Natural killer cell treated with Interleukin-12 subunit alpha and Interleukin-12 subunit beta and Interleukin-15 and Interleukin-18, amount 100 ng/mL, for 72 hours (primary cell): ENCODE measurements at regions not wholly inside any gene's neighbourhood (a gene's known extent, or its start where the extent isn't known, plus 50 kb on each side); places are given as distances from the start of the nearest gene placed in this dataset.

Experiments
- ATAC-seq, 2 donors: fragments of 150-1000 bp; cut with Tn5 transposase in 1 of 2; sonication (Bioruptor Pico), chemical (Tn5 transposase) in 1 of 2; 2 replicates each; pipeline ENCODE4 v1.10.0; 2021
- DNase-seq: peaks from one replicate; pipeline ENCODE4 v3.0.0; 2022; ENCODE audit warnings: low spot score
- H3K27ac Mint-ChIP-seq, 2 donors: 1 replicate in 1 of 2; 2 replicates in 1 of 2; pipeline ENCODE4 v1.8.0; 2022; ENCODE audit warnings: mixed read lengths in 2 of 2, mild to moderate bottlenecking in 1 of 2, moderate library complexity in 1 of 2
- H3K27me3 Mint-ChIP-seq, 2 donors: 1 replicate in 1 of 2; 2 replicates in 1 of 2; pipeline ENCODE4 v1.8.0; 2022; ENCODE audit warnings: mixed read lengths in 2 of 2
- H3K36me3 Mint-ChIP-seq: one replicate; pipeline ENCODE4 v1.8.0; 2022; ENCODE audit warnings: mixed read lengths
- H3K4me1 Mint-ChIP-seq, 2 donors: 1 replicate in 1 of 2; 2 replicates in 1 of 2; pipeline ENCODE4 v1.8.0; 2022; ENCODE audit warnings: low read depth in 2 of 2, mixed read lengths in 2 of 2, mild to moderate bottlenecking in 1 of 2
- H3K4me3 Mint-ChIP-seq: one replicate; pipeline ENCODE4 v1.8.0; 2022; ENCODE audit warnings: mixed read lengths
- H3K9me3 Mint-ChIP-seq: 2 replicates; pipeline ENCODE4 v1.8.0; 2022; ENCODE audit warnings: mixed read lengths

DNA sequence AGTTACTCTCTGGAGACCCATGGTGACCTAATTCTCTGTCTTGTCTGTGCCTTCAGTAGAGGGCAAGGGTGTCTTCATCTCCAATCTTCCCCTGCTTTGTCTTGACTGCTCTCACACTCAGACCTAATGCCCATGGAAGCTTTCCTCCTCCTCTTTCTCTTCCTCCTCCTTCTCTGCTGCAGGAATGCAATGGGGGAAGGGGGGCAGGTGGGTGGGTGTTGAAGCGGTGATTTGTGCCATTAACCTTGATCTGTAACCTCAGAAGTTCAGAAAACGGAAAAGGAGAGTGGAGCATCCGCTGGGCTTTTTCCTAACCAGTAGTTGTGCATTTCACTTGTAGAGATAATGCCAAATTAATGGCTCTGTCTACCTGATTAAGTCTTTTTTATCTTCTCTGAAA lies 172.3 kb upstream of the CDH11 start:
- H3K36me3 Mint-ChIP-seq, result no peaks in the 10 kb centered on the region
- no peak for ATAC-seq
- no peak for DNase-seq
- H3K4me3 Mint-ChIP-seq, result no peak overlapping the region
- peaks cover 12% of the 10 kb centered on the region for H3K9me3 Mint-ChIP-seq
- no peak overlapping the region for H3K27ac Mint-ChIP-seq
- H3K4me1 Mint-ChIP-seq, result no peaks in the 10 kb centered on the region
- no peaks in the 10 kb centered on the region for H3K27me3 Mint-ChIP-seq

DNA sequence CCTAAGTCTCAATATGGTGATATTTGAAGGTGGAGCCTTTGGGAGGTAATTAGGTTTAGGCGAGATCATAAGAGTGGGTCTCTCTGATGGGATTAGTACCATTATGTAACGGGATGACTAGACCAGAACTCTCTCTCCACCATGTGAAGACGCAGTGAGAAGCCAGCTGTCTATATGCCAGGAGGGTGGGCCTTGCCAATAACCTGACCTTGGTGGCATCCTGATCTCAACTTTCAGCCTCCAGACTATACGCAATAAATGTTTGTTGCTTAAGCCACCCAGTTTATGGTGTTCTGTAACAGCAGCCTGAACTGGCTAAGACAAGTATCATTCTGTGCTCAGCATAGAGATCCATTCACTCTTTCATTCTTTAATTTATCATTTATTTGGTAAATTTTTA lies 167.2 kb upstream of the CDH11 start:
- no peak overlapping the region for H3K4me3 Mint-ChIP-seq
- H3K27me3 Mint-ChIP-seq, result no peaks in the 10 kb centered on the region
- ATAC-seq, result no peak
- H3K9me3 Mint-ChIP-seq, result peaks cover 8% of the 10 kb centered on the region
- H3K4me1 Mint-ChIP-seq, result no peaks in the 10 kb centered on the region
- H3K27ac Mint-ChIP-seq, result no peak overlapping the region
- H3K36me3 Mint-ChIP-seq, result no peaks in the 10 kb centered on the region
- no peak for DNase-seq

DNA sequence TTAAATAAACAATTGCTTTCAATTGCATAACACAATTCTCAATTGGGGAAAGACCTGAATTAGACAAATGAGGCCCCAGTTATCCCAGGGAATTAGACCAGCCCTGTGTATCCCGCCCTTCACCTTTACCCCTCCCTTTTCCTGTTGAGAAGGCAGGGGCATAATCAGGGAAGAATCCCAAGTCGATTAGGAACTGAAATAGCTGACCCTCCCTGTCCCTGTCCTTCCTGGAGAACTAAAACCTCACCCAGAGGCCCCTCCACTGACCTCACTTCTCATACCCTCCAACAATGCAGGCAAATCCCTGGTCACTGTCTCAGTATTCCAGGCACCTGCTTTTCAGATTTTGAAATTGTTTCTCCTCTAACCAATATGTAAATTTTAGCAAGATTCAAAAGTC lies 165.4 kb upstream of the CDH11 start:
- no peaks in the 10 kb centered on the region for H3K4me1 Mint-ChIP-seq
- H3K27ac Mint-ChIP-seq, result no peak overlapping the region
- H3K9me3 Mint-ChIP-seq, result peaks cover 5% of the 10 kb centered on the region
- no peak overlapping the region for H3K4me3 Mint-ChIP-seq
- no peaks in the 10 kb centered on the region for H3K27me3 Mint-ChIP-seq
- DNase-seq (no peak), ATAC-seq (no peak)
- H3K36me3 Mint-ChIP-seq, result no peaks in the 10 kb centered on the region

DNA sequence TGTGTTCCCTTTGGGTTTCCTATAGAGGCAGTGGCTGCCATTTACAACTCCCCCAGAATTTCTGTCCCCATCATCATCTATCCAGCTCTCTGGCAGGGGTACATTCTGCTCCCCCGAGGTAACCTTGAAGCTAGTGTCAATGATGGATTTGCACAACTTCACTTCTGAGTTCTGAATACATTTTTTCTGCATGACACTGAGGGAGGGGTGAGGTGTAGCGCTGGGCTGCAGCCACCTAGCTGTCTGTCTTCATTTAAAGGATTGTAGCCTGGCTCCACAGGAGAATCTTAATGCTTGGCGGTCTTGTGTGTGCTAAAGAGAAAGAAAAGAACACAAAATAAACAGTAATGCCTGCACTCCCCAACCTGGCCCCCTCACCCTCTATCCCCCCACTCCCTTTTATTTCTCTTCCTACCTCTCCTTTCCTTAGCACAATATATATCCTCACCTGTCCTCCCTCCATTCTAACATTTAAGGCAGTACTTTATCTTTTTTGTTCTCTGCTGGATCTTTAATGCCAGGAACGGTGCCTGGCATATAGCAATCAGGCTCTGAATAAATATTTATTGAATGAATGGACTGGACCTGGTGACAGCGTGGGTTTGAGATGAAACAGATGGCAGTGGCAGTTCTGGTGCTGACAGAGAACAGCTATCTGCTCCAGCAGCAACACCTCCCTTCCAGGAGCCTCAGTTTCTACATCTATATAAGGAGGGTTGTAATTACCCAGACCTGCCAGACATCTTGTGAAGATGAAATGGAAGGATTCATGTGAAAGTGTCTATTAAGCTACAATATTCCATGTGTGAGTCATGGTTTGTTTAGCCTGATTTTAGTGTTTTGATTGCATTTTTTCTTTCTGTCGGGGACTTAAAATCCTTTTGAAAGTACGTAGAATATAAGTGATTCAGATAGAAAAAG lies 163.5 kb upstream of the CDH11 start:
- H3K27me3 Mint-ChIP-seq, result no peaks in the 10 kb centered on the region
- DNase-seq, result no peak
- no peak for ATAC-seq
- H3K4me3 Mint-ChIP-seq, result no peak overlapping the region
- peaks cover 5% of the 10 kb centered on the region for H3K9me3 Mint-ChIP-seq
- H3K36me3 Mint-ChIP-seq, result no peaks in the 10 kb centered on the region
- no peaks in the 10 kb centered on the region for H3K4me1 Mint-ChIP-seq
- H3K27ac Mint-ChIP-seq, result no peak overlapping the region

DNA sequence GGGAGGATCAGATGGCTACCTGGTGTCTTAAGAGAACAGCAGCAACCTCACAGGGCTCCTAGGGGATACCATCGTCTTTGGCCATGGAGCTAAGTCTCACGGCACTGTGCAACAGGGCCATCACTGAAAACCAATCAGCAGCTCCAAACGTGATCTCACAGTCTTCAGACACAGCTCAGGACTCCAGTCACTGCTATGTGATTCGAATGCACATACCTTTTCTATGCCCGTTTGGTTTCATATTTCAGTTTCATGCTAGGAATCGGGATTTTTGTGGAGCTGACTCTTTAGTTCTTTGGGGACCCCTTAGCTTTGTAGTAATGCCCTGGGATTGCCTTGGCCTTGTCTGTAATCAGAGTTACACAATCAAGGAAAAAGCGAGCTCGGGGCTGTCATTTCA lies 162.8 kb upstream of the CDH11 start:
- H3K4me3 Mint-ChIP-seq, result no peak overlapping the region
- no peaks in the 10 kb centered on the region for H3K36me3 Mint-ChIP-seq
- no peaks in the 10 kb centered on the region for H3K4me1 Mint-ChIP-seq
- no peaks in the 10 kb centered on the region for H3K9me3 Mint-ChIP-seq
- DNase-seq (no peak), ATAC-seq (no peak)
- H3K27ac Mint-ChIP-seq, result no peak overlapping the region
- no peaks in the 10 kb centered on the region for H3K27me3 Mint-ChIP-seq

DNA sequence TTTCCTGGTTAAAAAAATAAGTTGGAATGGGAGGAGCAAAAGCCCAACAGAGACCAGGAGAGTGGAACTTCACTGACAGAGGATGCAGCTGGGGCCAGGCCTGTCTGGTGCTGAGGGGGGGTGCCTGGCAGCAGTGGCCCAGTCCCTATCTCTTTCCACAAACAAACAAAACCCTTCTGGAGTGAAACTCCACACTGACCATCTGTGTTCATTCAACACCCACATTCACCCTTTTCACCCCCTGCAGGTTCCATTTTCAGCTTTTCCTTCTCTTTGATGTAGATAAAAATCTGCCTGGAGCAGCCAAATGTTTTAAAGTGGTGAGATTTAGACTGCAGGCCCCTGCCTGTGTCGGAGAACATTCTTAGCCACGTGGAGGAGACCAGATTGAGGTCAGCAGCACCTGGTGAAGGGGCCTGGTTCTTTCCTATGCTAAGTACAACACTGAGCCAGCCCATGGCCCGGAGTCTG lies 161.4 kb upstream of the CDH11 start:
- no peaks in the 10 kb centered on the region for H3K27me3 Mint-ChIP-seq
- no peaks in the 10 kb centered on the region for H3K9me3 Mint-ChIP-seq
- H3K4me1 Mint-ChIP-seq, result no peaks in the 10 kb centered on the region
- no peak overlapping the region for H3K4me3 Mint-ChIP-seq
- ATAC-seq (no peak), DNase-seq (no peak)
- H3K36me3 Mint-ChIP-seq, result no peaks in the 10 kb centered on the region
- H3K27ac Mint-ChIP-seq, result no peak overlapping the region

DNA sequence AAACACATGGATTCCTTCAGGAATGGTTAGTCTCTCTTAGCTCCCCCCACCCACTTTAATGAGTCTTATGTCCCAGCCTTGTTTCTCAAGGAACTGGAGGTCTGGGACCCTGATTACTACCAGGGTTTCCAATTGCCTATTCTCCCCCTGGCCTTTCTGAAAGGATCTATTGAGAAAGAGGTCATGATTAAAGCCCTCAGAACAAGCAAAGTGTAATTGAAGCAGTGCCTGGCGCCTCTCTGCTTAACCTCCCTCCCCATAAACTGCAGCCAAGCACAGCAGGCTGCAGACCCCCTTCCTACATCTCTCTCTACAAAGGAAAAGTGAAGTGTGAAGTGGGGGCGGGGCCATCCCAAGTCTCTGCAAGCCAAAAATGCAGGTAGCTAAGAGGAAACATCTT lies 159.7 kb upstream of the CDH11 start:
- ATAC-seq, result no peak
- Mint-ChIP-seq H3K9me3 (peaks cover 4% of the 10 kb centered on the region), H3K27me3 (no peaks in the 10 kb centered on the region), H3K27ac (no peak overlapping the region), H3K4me1 (no peaks in the 10 kb centered on the region), H3K36me3 (no peaks in the 10 kb centered on the region), H3K4me3 (no peak overlapping the region)
- DNase-seq, result no peak

DNA sequence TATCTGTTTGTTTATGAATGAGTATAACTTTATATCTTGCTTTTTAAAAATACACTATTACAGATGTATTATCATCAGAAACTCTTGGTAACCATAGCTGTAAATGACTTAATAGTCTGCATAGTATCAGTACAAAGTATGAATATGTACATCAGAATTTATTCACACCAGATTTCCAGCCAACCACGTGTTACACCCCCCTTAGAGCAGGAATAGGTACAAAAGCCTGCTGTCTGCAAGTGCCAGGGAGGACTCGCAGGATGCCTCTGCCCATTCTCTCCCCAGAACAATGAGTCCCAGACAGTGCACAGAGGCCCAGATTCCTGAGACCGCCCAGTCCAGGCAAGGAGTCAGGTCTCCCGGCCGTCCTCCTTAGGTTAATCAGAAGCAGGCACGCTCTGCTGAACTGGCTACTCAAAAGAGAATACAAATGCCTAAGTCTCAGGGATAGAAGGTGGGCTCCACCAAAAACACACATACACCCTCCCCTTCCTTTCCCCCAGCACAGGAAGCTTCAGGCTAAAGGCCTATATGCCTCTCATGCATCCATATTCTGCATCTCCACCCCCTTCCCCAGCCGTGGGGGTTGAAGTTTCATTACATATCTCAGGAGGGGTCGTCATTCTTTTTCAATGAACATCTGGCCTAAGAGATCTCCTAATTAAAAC lies 159.1 kb upstream of the CDH11 start:
- H3K9me3 Mint-ChIP-seq, result peaks cover 5% of the 10 kb centered on the region
- H3K36me3 Mint-ChIP-seq, result no peaks in the 10 kb centered on the region
- ATAC-seq, result no peak
- H3K4me3 Mint-ChIP-seq, result no peak overlapping the region
- DNase-seq, result no peak
- H3K27me3 Mint-ChIP-seq, result no peaks in the 10 kb centered on the region
- no peak overlapping the region for H3K27ac Mint-ChIP-seq
- no peaks in the 10 kb centered on the region for H3K4me1 Mint-ChIP-seq

DNA sequence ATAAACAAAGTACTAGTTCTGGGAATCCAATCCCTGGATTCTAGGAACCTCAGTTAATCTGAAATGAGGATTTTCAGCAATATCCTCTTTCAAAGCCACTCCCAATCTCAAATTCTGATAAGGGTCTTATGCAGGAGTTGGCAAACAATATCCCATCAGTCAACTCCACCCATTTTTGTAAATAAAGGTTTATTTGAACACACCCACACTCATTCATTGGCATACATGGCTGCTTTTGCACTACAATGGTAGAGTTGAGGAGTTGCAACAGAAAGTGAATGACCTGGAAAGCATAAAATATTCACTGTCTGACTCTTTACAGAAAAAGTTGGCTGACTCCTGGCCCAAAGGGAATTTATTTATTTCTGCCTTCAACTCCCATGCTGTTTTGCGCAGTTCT lies 157.7 kb upstream of the CDH11 start:
- no peak overlapping the region for H3K4me3 Mint-ChIP-seq

DNA sequence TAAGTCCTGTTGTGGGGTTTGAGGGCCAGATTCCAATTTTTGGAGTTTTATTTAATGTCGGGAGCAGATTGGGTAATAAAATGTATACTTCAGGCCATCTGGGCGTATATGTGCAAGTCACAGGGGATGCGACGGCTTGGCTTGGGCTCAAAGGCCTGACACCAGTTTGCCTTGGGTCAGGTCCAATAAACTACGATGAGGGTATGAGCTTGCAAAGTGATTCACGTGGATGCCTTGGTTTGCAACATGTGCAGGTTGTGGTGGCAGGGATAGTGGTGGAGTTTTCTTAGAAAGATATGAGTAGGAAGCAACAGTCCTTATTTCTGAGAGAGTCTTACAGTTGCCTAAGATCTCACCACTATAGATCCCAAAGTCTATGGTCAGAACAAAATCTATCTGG lies 157.0 kb upstream of the CDH11 start:
- H3K4me1 Mint-ChIP-seq, result no peaks in the 10 kb centered on the region
- ATAC-seq (no peak), DNase-seq (no peak)
- no peaks in the 10 kb centered on the region for H3K36me3 Mint-ChIP-seq
- no peaks in the 10 kb centered on the region for H3K27me3 Mint-ChIP-seq
- H3K9me3 Mint-ChIP-seq, result peaks cover 5% of the 10 kb centered on the region
- no peak overlapping the region for H3K4me3 Mint-ChIP-seq
- H3K27ac Mint-ChIP-seq, result no peak overlapping the region

More for the DNA sequence above, 157.7 kb upstream of the CDH11 start:
- H3K27ac Mint-ChIP-seq, result no peak overlapping the region
- peaks cover 5% of the 10 kb centered on the region for H3K9me3 Mint-ChIP-seq
- ATAC-seq (no peak), DNase-seq (no peak)
- no peaks in the 10 kb centered on the region for H3K4me1 Mint-ChIP-seq
- no peaks in the 10 kb centered on the region for H3K27me3 Mint-ChIP-seq
- no peaks in the 10 kb centered on the region for H3K36me3 Mint-ChIP-seq

DNA sequence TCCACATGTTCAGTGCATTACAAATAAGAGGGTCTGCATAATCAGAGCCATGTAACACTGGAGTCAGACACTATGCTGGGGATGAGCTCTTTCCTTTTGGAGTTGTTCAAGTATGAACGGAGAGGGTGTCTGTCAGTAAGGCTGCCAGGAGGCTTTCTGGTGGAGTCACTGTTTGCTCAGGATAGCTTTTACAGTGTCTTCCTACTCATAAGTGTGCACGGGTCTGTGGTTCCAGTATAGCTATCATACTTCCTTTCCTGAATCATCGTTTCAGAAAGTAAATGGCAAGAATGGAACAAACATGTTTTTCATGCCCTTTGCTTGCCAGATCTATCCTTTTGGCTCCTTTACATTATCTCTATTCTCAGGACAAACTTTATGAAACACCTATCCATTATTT lies 152.7 kb upstream of the CDH11 start:
- H3K4me3 Mint-ChIP-seq, result no peak overlapping the region
- no peak overlapping the region for H3K27ac Mint-ChIP-seq
- DNase-seq (no peak), ATAC-seq (no peak)
- H3K9me3 Mint-ChIP-seq, result peaks cover 8% of the 10 kb centered on the region
- H3K36me3 Mint-ChIP-seq, result no peaks in the 10 kb centered on the region
- no peaks in the 10 kb centered on the region for H3K4me1 Mint-ChIP-seq
- H3K27me3 Mint-ChIP-seq, result no peaks in the 10 kb centered on the region

DNA sequence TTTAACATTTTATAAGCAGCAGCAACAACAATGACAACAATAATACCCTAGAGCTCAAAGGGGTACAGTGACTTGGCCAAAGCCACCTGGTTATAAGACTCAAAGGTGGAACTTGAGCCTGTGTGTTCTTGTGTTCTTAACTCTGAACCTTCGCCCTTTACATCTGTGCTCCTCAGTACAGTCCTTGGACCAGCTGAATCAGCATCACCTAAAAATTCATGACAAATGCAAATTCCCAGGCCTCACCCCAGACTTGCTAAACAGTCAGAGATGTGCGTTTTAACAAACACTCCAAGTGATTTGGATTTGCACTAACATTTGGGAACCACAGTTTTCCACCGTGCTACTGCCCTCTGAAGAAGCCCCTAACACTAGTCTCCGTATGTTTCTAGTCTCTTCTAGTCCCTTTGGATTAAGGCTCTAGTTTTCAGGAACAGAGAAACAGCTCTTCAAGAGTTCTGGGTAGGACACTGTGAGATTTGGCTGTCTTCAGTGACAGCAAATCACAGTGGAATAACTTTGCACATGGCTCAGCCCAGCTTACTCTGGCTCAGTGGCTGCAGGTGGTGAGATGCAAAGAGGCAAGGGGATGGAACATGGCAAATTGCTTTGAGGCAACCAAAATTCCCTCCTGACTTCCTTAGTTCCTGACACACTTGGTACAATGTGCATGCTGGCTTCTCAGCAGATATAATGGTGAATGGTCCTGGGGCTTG lies 151.0 kb upstream of the CDH11 start:
- Mint-ChIP-seq H3K27ac (no peak overlapping the region), H3K4me1 (no peaks in the 10 kb centered on the region)

DNA sequence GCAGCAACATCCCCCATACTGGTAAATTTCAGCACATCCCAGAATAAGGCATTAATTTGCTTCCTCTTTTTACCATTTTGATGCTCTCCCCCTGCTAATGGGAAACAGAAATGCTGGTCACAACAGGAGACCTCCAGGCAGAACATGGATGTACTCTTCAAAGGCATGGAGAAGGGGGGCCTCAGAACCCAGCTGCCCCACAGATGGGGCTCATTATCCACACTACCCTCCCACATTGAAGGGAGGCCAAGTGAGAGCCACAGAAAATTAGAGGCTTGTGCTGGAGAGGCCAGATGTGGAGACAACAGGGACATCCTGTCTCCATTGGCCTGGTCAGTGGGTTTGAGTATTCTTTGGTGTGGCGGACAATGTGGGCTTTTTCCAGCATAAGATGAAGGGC lies 150.1 kb upstream of the CDH11 start:
- no peak for DNase-seq
- H3K4me1 Mint-ChIP-seq, result no peaks in the 10 kb centered on the region
- no peaks in the 10 kb centered on the region for H3K36me3 Mint-ChIP-seq
- no peak overlapping the region for H3K4me3 Mint-ChIP-seq
- no peak overlapping the region for H3K27ac Mint-ChIP-seq
- H3K9me3 Mint-ChIP-seq, result peaks cover 8% of the 10 kb centered on the region
- no peak for ATAC-seq
- H3K27me3 Mint-ChIP-seq, result no peaks in the 10 kb centered on the region

More for the DNA sequence above, 151.0 kb upstream of the CDH11 start:
- ATAC-seq (no peak), DNase-seq (no peak)
- no peaks in the 10 kb centered on the region for H3K27me3 Mint-ChIP-seq
- H3K4me3 Mint-ChIP-seq, result no peak overlapping the region
- H3K9me3 Mint-ChIP-seq, result peaks cover 8% of the 10 kb centered on the region
- no peaks in the 10 kb centered on the region for H3K36me3 Mint-ChIP-seq

DNA sequence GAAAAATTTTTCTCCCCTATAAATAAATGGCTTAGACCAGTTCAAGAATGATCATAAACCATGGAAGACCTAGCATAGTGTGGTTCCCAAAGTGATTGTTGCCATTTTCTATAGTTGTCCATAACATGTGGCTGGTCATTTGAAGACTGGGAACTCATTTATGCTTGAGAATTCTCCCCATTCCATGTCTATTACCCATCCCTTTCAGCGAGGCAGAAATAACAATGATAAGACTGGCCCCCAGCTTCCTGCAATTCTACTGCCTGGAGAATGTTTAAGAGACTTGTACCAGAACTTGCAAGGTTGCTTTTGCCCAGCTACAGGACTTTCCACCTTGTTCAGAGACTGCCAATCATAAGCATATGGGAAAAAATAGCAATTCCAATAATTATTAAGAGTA lies 146.5 kb upstream of the CDH11 start:
- ATAC-seq (no peak), DNase-seq (no peak)
- H3K9me3 Mint-ChIP-seq, result peaks cover 17% of the 10 kb centered on the region
- H3K27me3 Mint-ChIP-seq, result no peaks in the 10 kb centered on the region
- H3K4me3 Mint-ChIP-seq, result no peak overlapping the region
- H3K36me3 Mint-ChIP-seq, result no peaks in the 10 kb centered on the region
- no peaks in the 10 kb centered on the region for H3K4me1 Mint-ChIP-seq
- H3K27ac Mint-ChIP-seq, result no peak overlapping the region
